Esophagus (tissue), 2 donors: ENCODE measurements at regions not wholly inside any gene's neighbourhood (a gene's known extent, or its start where the extent isn't known, plus 50 kb on each side); places are given as distances from the start of the nearest gene placed in this dataset.
"Not testable (repeated sequence)": the region's sequence is repeated elsewhere in the genome, so short reads cannot be mapped to it uniquely, and the experiment has no call there.

Experiments used
- H3K27ac ChIP-seq, 2 donors: one replicate each; pipeline ENCODE4 v1.5.1; 2013; ENCODE audit warnings: low read depth in 2 of 2, mild to moderate bottlenecking in 2 of 2, inconsistent platforms in 1 of 2, low read length in 1 of 2, moderate library complexity in 1 of 2
- H3K27me3 ChIP-seq, 2 donors: one replicate each; pipeline ENCODE4 v1.6.1; 2013; ENCODE audit warnings: low read length in 2 of 2, control low read depth in 1 of 2, mild to moderate bottlenecking in 1 of 2; ENCODE audit not compliant: insufficient read depth in 2 of 2, control insufficient read depth in 1 of 2
- H3K36me3 ChIP-seq, 2 donors: one replicate each; pipeline ENCODE4 v1.6.1; 2013; ENCODE audit warnings: low read length in 1 of 2; ENCODE audit not compliant: control insufficient read depth in 2 of 2, insufficient read depth in 2 of 2
- H3K4me1 ChIP-seq, 2 donors: one replicate each; pipeline ENCODE4 v1.6.1; 2013; ENCODE audit warnings: low read length in 1 of 2; ENCODE audit not compliant: control insufficient read depth in 2 of 2, insufficient read depth in 2 of 2
- H3K4me3 ChIP-seq, 2 donors: one replicate each; pipeline ENCODE4 v1.5.1; 2013; ENCODE audit warnings: low read length in 2 of 2, mild to moderate bottlenecking in 2 of 2, low read depth in 1 of 2, moderate library complexity in 1 of 2
- H3K9me3 ChIP-seq, 2 donors: one replicate each; pipeline ENCODE4 v1.6.1; 2013; ENCODE audit warnings: mild to moderate bottlenecking in 2 of 2, low read depth in 1 of 2, low read length in 1 of 2, moderate library complexity in 1 of 2; ENCODE audit not compliant: control insufficient read depth in 2 of 2, insufficient read depth in 1 of 2
- WGBS, 2 donors: extraction: QIAGEN DNeasy Blood & Tissue Kit; methylation state at CpG; one replicate each; pipeline ENCODE4 v1.1.7; 2013; 5-methylcytosine and 5-hydroxymethylcytosine counted together
- donor health status: healthy with polysubstance abuse.
- donor health status: Bipolar disorder and iron deficiency.

DNA sequence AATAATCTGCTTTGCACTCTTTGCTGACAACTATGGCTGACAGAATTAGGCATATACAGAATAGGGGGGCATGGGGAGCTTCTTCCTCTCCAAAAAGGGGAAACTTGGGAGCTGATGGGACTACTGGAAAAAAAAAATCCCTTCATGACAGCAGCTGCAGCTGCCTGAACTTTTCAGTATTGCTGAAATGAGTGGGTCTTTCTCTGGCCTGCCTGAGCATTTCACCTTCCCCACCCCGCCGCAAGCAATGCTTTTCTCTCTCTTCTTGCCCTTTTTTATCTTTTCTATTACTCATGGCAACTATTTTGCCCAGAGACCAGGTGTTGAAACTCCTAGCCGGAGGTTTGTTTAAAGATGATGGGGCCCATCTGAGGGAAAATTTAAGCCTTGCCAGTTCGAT lies 244.9 kb downstream of the SEMA3D start:
- 78% methylated on average over 4 of the region's 4 CpGs for WGBS, 2 donors

DNA sequence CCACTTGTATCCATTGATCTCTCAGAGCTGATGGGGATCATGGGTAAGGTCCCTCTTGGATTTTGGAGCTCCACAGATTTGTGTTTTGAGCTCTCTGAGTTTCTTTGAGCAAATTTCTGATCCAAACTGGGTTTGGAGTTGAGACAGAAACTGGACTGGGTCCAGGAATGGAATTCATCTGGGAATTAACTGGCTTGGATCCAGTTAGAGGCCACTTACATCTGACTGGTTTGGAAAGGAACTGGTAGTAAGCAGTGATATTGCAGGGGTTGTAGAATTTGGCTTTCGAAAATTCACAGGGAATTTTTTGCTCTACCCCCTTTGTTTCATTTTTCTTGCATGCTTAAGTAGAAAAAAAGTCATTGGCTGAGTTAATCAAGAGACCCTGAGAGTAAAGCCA lies 245.6 kb downstream of the SEMA3D start:
- Histone ChIP-seq H3K9me3 (peaks cover 0 to 3% of the 10 kb centered on the region in 2 donors), H3K4me1 (no peaks in the 10 kb centered on the region), H3K36me3 (no peaks in the 10 kb centered on the region), H3K27ac (no peak overlapping the region), H3K4me3 (no peak overlapping the region), H3K27me3 (no peaks in the 10 kb centered on the region)
- 65 to 75% methylated on average over 1 of the region's 1 CpG for WGBS, 2 donors

More for the DNA sequence above, 244.9 kb downstream of the SEMA3D start:
- H3K4me3 ChIP-seq = no peak overlapping the region
- H3K27me3 ChIP-seq = no peaks in the 10 kb centered on the region
- H3K27ac ChIP-seq = no peak overlapping the region
- H3K9me3 ChIP-seq = peaks cover 0 to 3% of the 10 kb centered on the region in 2 donors
- H3K36me3 ChIP-seq = no peaks in the 10 kb centered on the region
- no peaks in the 10 kb centered on the region for H3K4me1 ChIP-seq

DNA sequence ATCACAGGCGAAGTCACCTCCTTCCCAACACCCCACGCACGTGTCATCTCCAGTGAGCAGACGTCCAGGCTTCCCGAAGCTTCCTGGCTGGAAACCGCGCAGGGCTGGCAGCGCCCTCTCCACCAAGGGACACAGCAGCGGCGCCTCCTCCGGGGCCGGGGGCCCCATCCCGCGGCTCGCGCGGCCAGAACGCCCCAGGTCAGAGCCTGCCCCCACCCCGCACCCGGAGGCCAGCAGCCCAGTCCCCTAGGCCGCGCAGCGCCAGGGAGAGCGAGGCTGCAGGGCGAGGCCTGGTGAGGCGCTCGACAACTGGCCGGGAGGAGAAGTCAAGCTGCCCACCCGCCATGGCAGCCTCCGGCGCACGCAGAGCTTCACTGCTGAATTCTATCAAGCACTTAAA lies 247.0 kb downstream of the SEMA3D start:
- Histone ChIP-seq H3K4me3 (no peak overlapping the region), H3K27ac (no peak overlapping the region)

DNA sequence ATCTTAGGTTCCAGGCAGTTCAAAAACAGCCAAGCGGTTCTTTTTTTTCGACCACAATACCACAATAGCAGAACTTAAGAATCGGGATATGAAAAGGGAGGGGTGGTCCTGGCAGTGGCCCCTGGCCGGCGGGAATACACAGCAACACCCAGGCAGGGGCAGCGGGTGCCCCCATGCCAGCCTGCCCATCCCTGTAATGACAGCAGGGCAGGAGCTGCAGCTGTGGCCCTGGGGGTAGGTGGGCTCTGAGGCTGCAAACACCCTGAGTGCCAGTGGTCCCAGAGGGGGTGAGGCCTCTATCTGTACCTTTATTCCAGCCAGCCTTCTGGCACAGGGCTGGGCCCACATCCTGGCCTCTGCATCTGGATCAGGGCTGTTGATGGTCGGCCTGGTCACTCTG lies 247.4 kb downstream of the SEMA3D start:
- H3K4me1 ChIP-seq = no peaks in the 10 kb centered on the region
- WGBS, 2 donors = 93 to 95% methylated on average over 7 of the region's 7 CpGs
- H3K4me3 ChIP-seq = no peak overlapping the region
- H3K9me3 ChIP-seq = peaks cover 0 to 3% of the 10 kb centered on the region in 2 donors
- H3K36me3 ChIP-seq = no peaks in the 10 kb centered on the region
- no peak overlapping the region for H3K27ac ChIP-seq
- no peaks in the 10 kb centered on the region for H3K27me3 ChIP-seq

More for the DNA sequence above, 247.0 kb downstream of the SEMA3D start:
- Histone ChIP-seq H3K36me3 (no peaks in the 10 kb centered on the region), H3K27me3 (no peaks in the 10 kb centered on the region), H3K4me1 (no peaks in the 10 kb centered on the region), H3K9me3 (peaks cover 0 to 3% of the 10 kb centered on the region in 2 donors)
- 94 to 97% methylated on average over 32 of the region's 32 CpGs for WGBS, 2 donors

DNA sequence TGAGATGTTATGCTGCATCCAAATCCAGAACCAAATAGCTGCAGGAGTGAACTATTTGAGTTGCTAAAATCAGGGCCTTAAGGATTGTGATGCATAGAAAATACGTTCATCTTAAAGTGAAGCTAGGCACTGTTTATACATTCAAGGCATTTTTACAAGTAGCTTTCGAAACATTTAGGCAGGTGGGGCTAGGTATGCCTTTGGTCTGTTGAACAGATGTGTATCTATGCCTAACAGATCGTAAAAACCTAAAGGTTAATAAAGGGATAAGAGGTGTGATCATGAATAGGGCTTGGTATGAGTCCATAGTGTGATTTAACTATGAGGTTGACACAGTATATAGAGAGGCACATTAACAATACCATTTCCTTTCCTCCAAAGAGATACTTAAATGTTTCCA lies 262.5 kb downstream of the SEMA3D start:
- H3K36me3 ChIP-seq = no peaks in the 10 kb centered on the region
- no peaks in the 10 kb centered on the region for H3K4me1 ChIP-seq
- no peaks in the 10 kb centered on the region for H3K27me3 ChIP-seq
- 70 to 78% methylated on average over 3 of the region's 3 CpGs for WGBS, 2 donors
- H3K27ac ChIP-seq = no peak overlapping the region
- no peak overlapping the region for H3K4me3 ChIP-seq
- H3K9me3 ChIP-seq = peaks cover 5 to 6% of the 10 kb centered on the region in 2 donors

DNA sequence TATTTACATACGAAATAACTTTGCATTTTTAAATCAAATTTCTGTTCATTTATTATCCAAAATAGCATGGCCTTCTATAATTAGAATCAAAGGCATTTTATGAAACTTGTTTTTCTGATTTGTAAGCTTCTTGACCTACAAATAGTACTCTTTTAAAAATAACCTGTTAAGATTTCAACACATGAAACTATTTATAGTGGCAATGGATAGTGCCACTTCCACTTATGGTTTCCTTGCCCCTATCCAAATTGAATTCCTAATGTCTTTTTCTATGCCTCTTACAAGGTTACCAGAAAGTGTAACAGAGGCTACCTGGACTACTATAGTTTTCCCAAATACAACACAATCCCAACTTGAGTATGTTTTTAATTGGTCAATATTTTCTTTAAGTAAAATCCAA lies 263.5 kb downstream of the SEMA3D start:
- H3K4me1 ChIP-seq = no peaks in the 10 kb centered on the region
- H3K27ac ChIP-seq = no peak overlapping the region
- peaks cover 6% of the 10 kb centered on the region in 2 donors for H3K9me3 ChIP-seq
- no peak overlapping the region for H3K4me3 ChIP-seq
- no peaks in the 10 kb centered on the region for H3K27me3 ChIP-seq
- no peaks in the 10 kb centered on the region for H3K36me3 ChIP-seq
- WGBS, 2 donors = 76 to 84% methylated on average over 1 of the region's 1 CpG

DNA sequence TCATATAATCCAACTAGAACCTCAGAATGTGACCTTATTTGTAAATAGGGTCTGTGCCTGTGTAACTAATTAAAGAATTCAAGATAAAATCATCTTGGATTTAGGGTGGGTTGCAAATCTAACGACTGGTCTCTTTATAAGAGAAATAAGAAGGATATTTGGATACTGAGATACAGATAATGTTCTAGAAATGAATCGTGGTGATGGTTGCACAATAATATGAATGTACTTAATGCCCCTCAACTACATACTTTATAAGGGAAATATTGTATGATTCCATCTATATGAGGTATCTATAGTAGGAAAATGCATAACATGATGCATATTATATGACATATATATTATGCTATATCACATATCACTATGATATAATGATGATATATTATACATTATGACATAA lies 265.7 kb downstream of the SEMA3D start:
- H3K27ac ChIP-seq = no peak overlapping the region
- 83 to 88% methylated on average over 2 of the region's 2 CpGs for WGBS, 2 donors

DNA sequence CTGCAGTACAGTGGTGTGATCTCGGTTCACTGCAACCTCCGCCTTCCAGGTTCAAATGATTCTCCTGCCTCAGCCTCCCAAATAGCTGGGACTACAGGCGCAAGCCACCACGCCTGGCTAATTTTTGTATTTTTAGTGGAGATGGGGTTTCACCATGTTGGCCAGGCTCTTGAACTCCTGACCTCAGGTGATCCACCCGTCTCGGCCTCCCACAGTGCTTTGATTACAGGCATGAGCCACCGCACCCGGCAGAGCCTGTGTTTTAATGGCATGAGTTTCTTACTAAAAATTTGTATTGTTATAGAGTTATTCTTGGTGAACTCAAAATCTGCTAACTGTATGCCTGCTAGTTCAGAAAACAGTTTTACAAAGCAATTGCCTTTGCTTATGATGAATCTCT lies 269.9 kb downstream of the SEMA3D start:
- not testable (repeated sequence) for H3K4me1 ChIP-seq, H3K9me3 ChIP-seq, H3K27ac ChIP-seq, H3K36me3 ChIP-seq, H3K4me3 ChIP-seq, H3K27me3 ChIP-seq
- WGBS, 2 donors = 97% methylated on average over 8 of the region's 8 CpGs

More for the DNA sequence above, 265.7 kb downstream of the SEMA3D start:
- no peak overlapping the region for H3K4me3 ChIP-seq
- peaks cover 6% of the 10 kb centered on the region in 2 donors for H3K9me3 ChIP-seq
- no peaks in the 10 kb centered on the region for H3K36me3 ChIP-seq
- no peaks in the 10 kb centered on the region for H3K27me3 ChIP-seq
- H3K4me1 ChIP-seq = no peaks in the 10 kb centered on the region

DNA sequence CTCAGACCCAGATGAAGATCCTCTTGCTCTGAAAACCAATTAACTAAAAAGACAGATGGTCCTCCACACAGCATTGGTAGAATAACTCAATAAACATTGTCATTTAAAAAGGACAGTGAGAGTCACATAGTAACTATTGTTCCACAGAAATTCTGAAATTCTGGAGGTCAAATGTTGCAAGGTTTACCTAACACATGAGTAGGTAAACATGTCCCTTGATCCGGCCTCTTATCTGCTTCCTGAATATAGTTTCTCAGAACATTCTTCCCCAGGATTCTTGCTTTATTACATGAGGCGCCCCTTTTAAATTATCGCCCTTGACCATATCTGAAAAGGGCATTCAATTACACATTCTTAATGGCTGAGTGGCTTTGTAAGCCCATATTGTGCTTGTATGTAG lies 270.7 kb downstream of the SEMA3D start:
- Histone ChIP-seq H3K9me3 (peaks cover 6% of the 10 kb centered on the region in 2 donors), H3K4me3 (no peak overlapping the region), H3K4me1 (no peaks in the 10 kb centered on the region), H3K36me3 (no peaks in the 10 kb centered on the region), H3K27ac (no peak overlapping the region), H3K27me3 (no peaks in the 10 kb centered on the region)
- 77 to 84% methylated on average over 3 of the region's 3 CpGs for WGBS, 2 donors

DNA sequence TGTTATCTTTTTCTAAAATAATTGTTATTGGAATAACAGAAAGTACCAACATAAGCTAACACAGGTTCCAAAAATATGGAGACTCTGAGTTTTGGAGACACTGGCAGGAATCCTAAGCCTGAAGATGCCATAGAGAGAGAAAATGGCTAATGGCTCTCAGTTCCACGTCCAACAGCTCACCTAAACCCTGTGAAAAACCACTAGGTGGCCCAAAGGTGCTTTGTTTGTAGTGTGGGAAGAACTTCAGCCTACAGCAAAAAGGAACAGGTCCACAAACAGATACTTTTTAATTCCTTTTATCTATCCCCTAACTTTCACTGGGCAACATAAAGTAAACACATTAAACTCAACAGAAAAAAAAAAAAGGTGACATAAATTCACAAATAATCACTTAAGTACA lies 272.3 kb downstream of the SEMA3D start:
- WGBS, 2 donors = 67 to 70% methylated on average over 1 of the region's 1 CpG

More for the DNA sequence above, 272.3 kb downstream of the SEMA3D start:
- Histone ChIP-seq H3K27ac (no peak overlapping the region), H3K9me3 (peaks cover 1 to 3% of the 10 kb centered on the region in 2 donors), H3K4me1 (no peaks in the 10 kb centered on the region), H3K36me3 (no peaks in the 10 kb centered on the region), H3K27me3 (no peaks in the 10 kb centered on the region), H3K4me3 (no peak overlapping the region)
